GM19452 (cell line): ENCODE measurements at regions not wholly inside any gene's neighbourhood (a gene's known extent, or its start where the extent isn't known, plus 50 kb on each side); places are given as distances from the start of the nearest gene placed in this dataset.

Source experiments
- ATAC-seq: cut with Tn5 transposase; IDR thresholded peaks from one replicate; pipeline ENCODE4 v1.9.1; 2021; ENCODE audit not compliant: unreplicated experiment

GRCh38 chr2:213202011-213202410 is 50.6 kb upstream of the IKZF2 start:
- no peak for ATAC-seq

GRCh38 chr2:213205944-213206343 is 54.5 kb upstream of the IKZF2 start:
- ATAC-seq, result no peak

GRCh38 chr2:213213186-213213585 is 61.8 kb upstream of the IKZF2 start:
- no peak for ATAC-seq

- ATAC-seq, result no peak
Observed at GRCh38 chr2:213214209-213214608, 62.8 kb upstream of the IKZF2 start.

GRCh38 chr2:213216461-213216860 is 65.0 kb upstream of the IKZF2 start:
- no peak for ATAC-seq

- ATAC-seq, result no peak
Observed at GRCh38 chr2:213219816-213220215, 64.4 kb upstream of the SPAG16 start.

GRCh38 chr2:213220967-213221603 is 63.2 kb upstream of the SPAG16 start:
- no peak for ATAC-seq

- no peak for ATAC-seq
Observed at GRCh38 chr2:213221957-213222356, 62.3 kb upstream of the SPAG16 start.

- no peak for ATAC-seq
Observed at GRCh38 chr2:213224366-213224765, 59.9 kb upstream of the SPAG16 start.

- no peak for ATAC-seq
Observed at GRCh38 chr2:213225866-213226265, 58.4 kb upstream of the SPAG16 start.

- ATAC-seq, result peak; percentile 94
Observed at GRCh38 chr2:213227458-213227857, 56.8 kb upstream of the SPAG16 start.

GRCh38 chr2:213228638-213229037 is 55.6 kb upstream of the SPAG16 start:
- ATAC-seq, result no peak

GRCh38 chr2:213229814-213230213 is 54.5 kb upstream of the SPAG16 start:
- ATAC-seq, result peak; percentile 13

- no peak for ATAC-seq
Observed at GRCh38 chr2:213231966-213232365, 52.3 kb upstream of the SPAG16 start.

- ATAC-seq, result peak; percentile 91
Observed at GRCh38 chr2:213232649-213233437, 51.4 kb upstream of the SPAG16 start.

GRCh38 chr2:213233438-213234330 is 50.6 kb upstream of the SPAG16 start:
- no peak for ATAC-seq
